ENCODE measurements at regions not wholly inside any gene's neighbourhood (a gene's known extent, or its start where the extent isn't known, plus 50 kb on each side); places are given as distances from the start of the nearest gene placed in this dataset.
A peak's percentile ranks its signal among the peaks of the same experiment; 100 is the strongest.
"Not testable (repeated sequence)": the region's sequence is repeated elsewhere in the genome, so short reads cannot be mapped to it uniquely, and the experiment has no call there.

GRCh38 chr4:137909529-137910309 is 332.4 kb downstream of the SLC7A11 start:
- in situ Hi-C loops (cut with HindIII; ENCODE audit: low sequenced_read_pairs), result no loop called here

GRCh38 chr4:137905930-137906329 is 336.2 kb downstream of the SLC7A11 start:
- in situ Hi-C loops (cut with HindIII; ENCODE audit: low sequenced_read_pairs), result no loop called here
- DNase-seq (ENCODE audit: low spot score), result no peak

More at GRCh38 chr4:137909529-137910309, 332.4 kb downstream of the SLC7A11 start:
- no peak for DNase-seq (ENCODE audit: low spot score)

- in situ Hi-C loops (cut with HindIII; ENCODE audit: low sequenced_read_pairs), result no loop called here
- no peak for DNase-seq (ENCODE audit: low spot score)
Measured at GRCh38 chr4:137901114-137901513, 341.0 kb downstream of the SLC7A11 start.

- DNase-seq (ENCODE audit: low spot score), result no peak
- in situ Hi-C loops (cut with HindIII; ENCODE audit: low sequenced_read_pairs), result no loop called here
Measured at GRCh38 chr4:137896221-137896737, 345.9 kb downstream of the SLC7A11 start.

DNA sequence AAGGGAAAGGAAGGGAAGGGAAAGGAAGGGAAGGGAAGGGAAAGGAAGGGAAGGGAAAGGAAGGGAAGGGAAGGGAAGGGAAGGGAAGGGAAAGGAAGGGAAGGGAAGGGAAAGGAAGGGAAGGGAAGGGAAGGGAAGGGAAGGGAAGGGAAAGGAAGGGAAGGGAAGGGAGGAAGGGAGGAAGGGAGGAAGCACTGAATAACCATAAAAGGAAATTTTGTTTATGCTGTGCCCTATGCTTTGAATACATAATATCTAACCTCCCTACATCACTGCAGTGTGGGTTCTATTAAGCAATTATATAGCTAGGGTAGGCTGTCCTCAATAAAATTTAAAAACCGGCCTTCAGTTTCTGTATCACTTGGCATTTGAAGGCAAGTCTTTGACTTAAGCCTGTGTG is 346.6 kb downstream of the SLC7A11 start:
- DNase-seq (ENCODE audit: low spot score); in situ Hi-C loops (cut with HindIII; ENCODE audit: low sequenced_read_pairs): not testable (repeated sequence)

DNA sequence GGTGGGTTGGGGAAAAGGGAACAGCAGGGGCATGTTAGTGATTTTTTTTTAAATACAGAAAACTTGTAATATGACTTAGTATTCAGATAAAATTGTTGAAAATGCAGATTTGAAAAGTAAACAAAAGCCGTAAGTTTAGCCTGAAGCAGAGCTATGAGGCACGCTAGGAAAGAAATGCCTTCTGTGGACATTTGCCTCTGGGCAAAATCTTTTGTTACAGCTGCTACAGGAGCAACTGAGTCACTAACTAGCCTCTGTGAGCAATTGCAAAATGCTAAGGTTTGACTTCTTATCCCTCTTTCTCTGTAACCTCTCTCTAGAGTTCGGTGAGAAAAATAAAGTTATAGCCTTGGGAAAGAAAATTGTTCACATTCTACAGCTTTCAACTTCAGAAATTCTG is 350.0 kb downstream of the SLC7A11 start:
- no peak for DNase-seq (ENCODE audit: low spot score)
- in situ Hi-C loops (cut with HindIII; ENCODE audit: low sequenced_read_pairs), result no loop called here

DNA sequence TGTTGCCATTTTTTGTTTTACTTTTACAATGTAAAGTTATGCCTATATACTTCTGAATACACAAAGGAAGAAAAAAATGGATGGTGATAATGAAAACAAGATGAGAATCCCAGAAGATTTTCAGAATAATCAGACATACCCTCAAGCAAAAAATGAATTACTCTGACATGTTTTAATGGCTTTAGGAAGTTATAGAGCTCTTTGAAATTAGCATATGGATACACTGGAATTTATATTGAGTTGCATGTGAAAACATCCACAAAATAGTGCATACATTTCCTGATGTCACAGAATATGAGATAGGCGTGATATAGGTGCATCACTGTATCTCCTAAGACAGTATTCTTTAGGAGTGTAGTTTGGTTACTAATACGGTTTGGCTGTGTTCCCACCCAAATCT is 351.3 kb downstream of the SLC7A11 start:
- in situ Hi-C loops (cut with HindIII; ENCODE audit: low sequenced_read_pairs), result no loop called here
- no peak for DNase-seq (ENCODE audit: low spot score)

DNA sequence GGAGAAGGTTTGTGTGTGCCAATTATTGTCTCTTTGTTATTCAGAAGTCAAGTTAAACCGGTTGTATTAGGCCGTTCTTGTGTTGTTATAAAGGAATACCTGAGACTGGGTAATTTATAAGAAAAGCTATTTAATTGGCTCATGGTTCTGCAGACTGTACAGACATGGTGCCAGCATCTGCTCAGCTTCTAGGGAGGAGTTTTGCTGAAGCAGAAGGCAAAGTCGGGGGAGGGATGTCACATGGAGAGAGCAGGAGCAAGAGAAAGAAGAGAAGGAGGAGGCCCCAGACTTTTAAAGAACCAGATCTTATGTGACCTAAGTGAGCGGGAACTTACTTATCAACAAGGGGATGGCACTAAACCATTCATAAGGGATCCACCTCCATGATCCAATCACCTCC is 349.3 kb upstream of the PCDH18 start:
- in situ Hi-C loops (cut with HindIII; ENCODE audit: low sequenced_read_pairs), result no loop called here
- no peak for DNase-seq (ENCODE audit: low spot score)

DNA sequence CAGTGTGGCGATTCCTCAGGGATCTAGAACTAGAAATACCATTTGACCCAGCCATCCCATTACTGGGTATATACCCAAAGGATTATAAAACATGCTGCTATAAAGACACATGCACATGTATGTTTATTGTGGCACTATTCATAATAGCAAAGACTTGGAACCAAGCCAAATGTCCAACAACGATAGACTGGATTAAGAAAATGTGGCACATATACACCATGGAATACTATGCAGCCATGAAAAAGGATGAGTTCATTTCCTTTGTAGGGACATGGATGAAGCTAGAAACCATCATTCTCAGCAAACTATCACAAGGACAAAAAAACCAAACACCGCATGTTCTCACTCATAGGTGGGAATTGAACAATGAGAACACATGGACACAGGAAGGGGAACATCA is 335.8 kb upstream of the PCDH18 start:
- DNase-seq (ENCODE audit: low spot score); in situ Hi-C loops (cut with HindIII; ENCODE audit: low sequenced_read_pairs): not testable (repeated sequence)

DNA sequence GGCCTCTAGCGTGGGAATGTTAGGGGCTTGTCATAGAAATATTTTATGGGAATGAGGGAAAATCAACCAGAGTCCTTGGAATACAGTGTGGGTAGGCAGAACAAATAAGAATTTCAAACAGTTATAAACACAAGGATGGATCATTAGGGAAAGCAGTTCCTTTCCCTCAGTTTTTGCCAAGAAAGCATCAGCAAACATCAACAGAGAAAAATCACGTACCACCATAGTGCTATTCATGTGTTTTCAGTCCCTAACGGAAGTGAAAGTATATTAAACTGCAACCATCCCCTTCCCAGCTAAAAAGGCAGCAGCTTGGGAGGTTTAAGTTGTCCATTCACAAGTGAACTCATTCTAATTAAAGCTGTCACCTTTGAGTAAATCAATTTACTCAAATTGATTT is 334.4 kb upstream of the PCDH18 start:
- in situ Hi-C loops (cut with HindIII; ENCODE audit: low sequenced_read_pairs), result no loop called here
- DNase-seq (ENCODE audit: low spot score), result no peak

DNA sequence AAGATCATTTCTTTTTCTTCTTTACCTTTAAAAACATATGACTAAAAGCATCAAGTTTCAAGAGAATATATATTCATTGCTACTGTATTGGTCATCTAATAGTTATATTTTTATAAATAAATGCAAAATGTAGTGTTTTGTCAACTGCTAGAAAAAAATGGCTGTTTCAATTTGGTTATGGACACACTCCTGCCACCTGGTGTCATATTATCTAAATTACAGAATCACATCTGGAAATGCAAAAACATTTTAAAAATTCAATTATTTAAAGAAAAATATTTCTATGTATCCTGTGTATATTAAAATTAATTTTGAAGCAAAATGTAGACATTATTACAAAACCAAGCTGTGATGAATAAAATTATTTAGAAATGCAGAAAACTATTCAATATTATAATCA is 329.4 kb upstream of the PCDH18 start:
- in situ Hi-C loops (cut with HindIII; ENCODE audit: low sequenced_read_pairs), result no loop called here

GRCh38 chr4:137853424-137853823 is 321.1 kb upstream of the PCDH18 start:
- no peak for DNase-seq (ENCODE audit: low spot score)
- in situ Hi-C loops (cut with HindIII; ENCODE audit: low sequenced_read_pairs), result no loop called here

More for the DNA sequence above, 329.4 kb upstream of the PCDH18 start:
- DNase-seq (ENCODE audit: low spot score), result no peak

DNA sequence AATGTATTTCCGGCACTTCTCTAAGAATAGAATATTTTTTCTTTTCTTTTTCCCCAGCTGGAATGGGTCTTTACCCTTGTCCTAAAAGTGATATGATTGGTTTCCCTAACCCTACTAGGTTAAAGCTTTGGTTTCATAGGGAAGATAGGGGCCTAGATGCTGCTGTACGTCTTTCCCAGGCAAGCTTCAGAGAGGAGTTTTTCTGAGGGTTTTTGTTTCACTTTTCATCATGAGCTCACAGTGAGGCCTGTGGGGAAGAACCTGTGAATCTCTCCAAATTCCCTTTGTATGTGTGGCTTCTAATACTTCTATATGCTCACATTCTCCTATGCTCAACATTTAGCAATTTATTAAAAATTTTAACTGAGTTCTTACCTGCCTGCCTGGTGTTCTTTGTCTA is 320.0 kb upstream of the PCDH18 start:
- in situ Hi-C loops (cut with HindIII; ENCODE audit: low sequenced_read_pairs), result no loop called here
- DNase-seq (ENCODE audit: low spot score), result no peak

DNA sequence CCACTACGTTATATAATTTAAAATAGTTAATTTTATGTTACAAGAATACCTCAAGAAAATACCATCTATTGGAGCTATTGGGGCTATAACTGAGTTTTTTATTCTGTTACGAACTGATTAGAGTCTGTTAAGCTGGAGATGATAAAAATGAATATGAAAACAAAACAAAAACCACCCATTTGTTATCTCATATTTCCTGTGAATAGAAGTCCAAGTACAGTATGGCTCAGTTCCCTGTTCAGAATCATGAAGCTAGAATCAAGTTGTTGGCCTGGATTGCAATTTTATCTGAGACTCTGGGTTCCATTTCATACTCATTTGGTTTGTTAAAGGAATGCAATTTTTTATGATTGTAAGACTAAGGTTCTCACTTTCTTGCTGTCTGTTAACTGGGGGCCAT is 319.1 kb upstream of the PCDH18 start:
- DNase-seq (ENCODE audit: low spot score), result no peak
- in situ Hi-C loops (cut with HindIII; ENCODE audit: low sequenced_read_pairs), result no loop called here

DNA sequence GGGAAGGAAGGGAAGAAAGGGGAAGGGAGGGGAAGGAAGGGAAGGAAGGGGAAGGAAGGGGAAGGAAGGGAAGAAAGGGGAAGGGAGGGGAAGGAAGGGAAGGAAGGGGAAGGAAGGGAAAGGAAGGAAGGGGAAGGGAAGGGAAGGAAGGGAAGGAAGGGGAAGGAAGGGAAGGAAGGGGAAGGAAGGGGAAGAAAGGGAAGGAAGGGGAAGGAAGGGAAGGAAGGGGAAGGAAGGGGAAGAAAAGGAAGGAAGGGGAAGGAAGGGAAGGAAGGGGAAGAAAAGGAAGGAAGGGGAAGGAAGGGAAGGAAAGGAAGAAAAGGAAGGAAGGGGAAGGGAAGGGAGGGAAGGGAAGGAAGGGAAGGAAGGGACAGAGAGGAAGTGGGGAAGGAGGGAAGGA is 295.7 kb upstream of the PCDH18 start:
- in situ Hi-C loops (cut with HindIII; ENCODE audit: low sequenced_read_pairs); DNase-seq (ENCODE audit: low spot score): not testable (repeated sequence)

DNA sequence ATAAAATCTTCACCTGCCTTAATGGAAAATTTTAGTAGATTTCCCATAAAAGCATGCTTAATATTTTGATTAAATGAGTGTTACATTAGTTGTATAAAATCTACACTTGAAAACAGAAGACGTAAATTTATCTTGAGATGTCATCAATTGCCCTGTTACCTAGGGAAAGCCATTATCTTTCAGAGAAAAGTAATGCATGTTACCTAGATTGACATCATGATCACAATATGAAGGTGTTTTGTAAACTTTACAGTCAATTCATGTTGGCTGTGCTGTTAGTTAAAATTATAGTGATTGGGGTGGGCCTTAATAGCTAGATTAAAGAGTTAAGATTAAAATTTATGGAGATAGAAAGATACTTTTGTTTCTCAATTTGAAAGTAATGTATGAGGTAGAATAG is 293.2 kb upstream of the PCDH18 start:
- no peak for DNase-seq (ENCODE audit: low spot score)
- in situ Hi-C loops (cut with HindIII; ENCODE audit: low sequenced_read_pairs), result no loop called here

- in situ Hi-C loops (cut with HindIII; ENCODE audit: low sequenced_read_pairs), result no loop called here
Measured at GRCh38 chr4:137823007-137823406, 290.7 kb upstream of the PCDH18 start.

GRCh38 chr4:137819964-137820383 is 287.7 kb upstream of the PCDH18 start:
- peak; percentile 39 for DNase-seq (ENCODE audit: low spot score)

More at GRCh38 chr4:137823007-137823406, 290.7 kb upstream of the PCDH18 start:
- no peak for DNase-seq (ENCODE audit: low spot score)

GRCh38 chr4:137812258-137812657 is 280.0 kb upstream of the PCDH18 start:
- in situ Hi-C loops (cut with HindIII; ENCODE audit: low sequenced_read_pairs), result no loop called here

More at GRCh38 chr4:137819964-137820383, 287.7 kb upstream of the PCDH18 start:
- in situ Hi-C loops (cut with HindIII; ENCODE audit: low sequenced_read_pairs), result no loop called here

GRCh38 chr4:137806420-137806819 is 274.1 kb upstream of the PCDH18 start:
- in situ Hi-C loops (cut with HindIII; ENCODE audit: low sequenced_read_pairs), result no loop called here
- DNase-seq (ENCODE audit: low spot score), result no peak

More at GRCh38 chr4:137812258-137812657, 280.0 kb upstream of the PCDH18 start:
- no peak for DNase-seq (ENCODE audit: low spot score)

All from G401 (cell line).